Tibial nerve (tissue), 4 donors: ENCODE measurements at regions not wholly inside any gene's neighbourhood (a gene's known extent, or its start where the extent isn't known, plus 50 kb on each side); places are given as distances from the start of the nearest gene placed in this dataset.

Experiments used
- DNase-seq, 2 donors: peaks; one replicate each; pipeline ENCODE4 v3.0.0-alpha.2; 2019; ENCODE audit warnings: low spot score in 2 of 2
- H3K27ac ChIP-seq, 4 donors: fragments of 200-600 bp; sonication (generic) in 3 of 4; one replicate each; pipeline ENCODE4 v1.5.1; 2017 to 2019; ENCODE audit warnings: mild to moderate bottlenecking in 1 of 4
- H3K27me3 ChIP-seq, 2 donors: fragments of 200-600 bp; sonication (generic) in 1 of 2; one replicate each; pipeline versions ENCODE4 v1.5.1 to v1.6.0; 2017 to 2019
- H3K36me3 ChIP-seq, 3 donors: fragments of 200-600 bp; sonication (generic); one replicate each; pipeline ENCODE4 v1.5.1; 2018 to 2019
- H3K4me1 ChIP-seq, 4 donors: fragments of 200-600 bp; sonication (generic) in 3 of 4; one replicate each; pipeline ENCODE4 v1.5.1; 2017 to 2019
- H3K4me3 ChIP-seq, 4 donors: fragments of 200-600 bp; sonication (generic) in 3 of 4; one replicate each; pipeline ENCODE4 v1.5.1; 2017 to 2019; ENCODE audit warnings: mild to moderate bottlenecking in 1 of 4, moderate library complexity in 1 of 4
- H3K9me3 ChIP-seq, 4 donors: fragments of 200-600 bp; sonication (generic) in 3 of 4; one replicate each; pipeline ENCODE4 v1.5.1; 2017 to 2019
- EP300 ChIP-seq, 2 donors: sonication (generic); formaldehyde crosslinking; IDR thresholded peaks; one replicate each; pipeline ENCODE4 v1.6.1; 2017; ENCODE audit warnings: antibody characterized with exemption in 2 of 2, mild to moderate bottlenecking in 1 of 2
- POLR2A ChIP-seq, 2 donors: fragments of 450-650 bp; IDR thresholded peaks; one replicate each; pipeline ENCODE4 v1.6.1; 2017; ENCODE audit warnings: antibody characterized with exemption in 2 of 2, mild to moderate bottlenecking in 2 of 2, moderate library complexity in 2 of 2
- WGBS, 2 donors: methylation state at CpG; one replicate each; pipeline ENCODE4 v1.1.5; 2018; 5-methylcytosine and 5-hydroxymethylcytosine counted together
- TF ChIP-seq, protein P1 (sequence below), 5 experiments: fragments of 200-600 bp in 3 of 5; fragments of 450-650 bp in 2 of 5; sonication (generic) in 3 of 5; IDR thresholded peaks; one replicate each; pipeline ENCODE4 v1.5.1; 2016 to 2019; ENCODE audit warnings: antibody characterized with exemption in 5 of 5, mild to moderate bottlenecking in 3 of 5, moderate library complexity in 2 of 5

DNA sequence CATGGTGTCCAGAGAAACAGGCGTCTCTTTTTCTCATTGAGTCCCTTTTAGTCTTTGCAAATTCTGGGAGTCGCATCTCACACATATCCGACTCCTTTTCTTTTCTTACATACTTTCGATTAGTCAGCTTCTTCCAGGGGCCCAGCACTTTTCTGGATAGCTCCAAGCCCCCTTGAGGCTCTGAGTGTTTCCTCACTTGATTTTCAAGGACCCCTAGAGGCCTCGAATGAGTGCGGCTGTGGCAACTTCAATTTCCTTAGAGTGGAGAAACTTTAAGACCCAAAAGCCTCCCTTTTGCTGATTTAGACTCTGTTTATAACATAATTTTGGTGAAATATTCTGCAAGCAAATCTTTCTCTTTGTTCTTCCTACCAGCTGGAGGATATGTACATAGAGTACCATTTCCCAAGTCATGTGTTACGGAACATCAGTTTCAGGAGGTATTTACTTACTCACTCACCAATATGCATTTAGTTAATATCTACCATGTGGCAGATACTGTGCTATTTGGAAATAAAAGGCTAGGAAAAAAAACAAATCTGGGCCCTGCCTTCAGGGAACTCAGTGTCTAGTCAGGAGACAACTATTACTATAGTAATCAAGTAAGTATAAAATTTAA, 555.2 kb downstream of the REEP3 start:
- Histone ChIP-seq H3K27ac (no peak overlapping the region), H3K36me3 (no peaks in the 10 kb centered on the region), H3K4me3 (no peak overlapping the region), H3K9me3 (no peaks in the 10 kb centered on the region), H3K4me1 (peaks cover 0 to 7% (median 0%) of the 10 kb centered on the region in 4 donors), H3K27me3 (no peaks in the 10 kb centered on the region)
- WGBS, 2 donors = 87% methylated on average over 7 of the region's 7 CpGs
- TF ChIP-seq POLR2A (IDR thresholded peaks at IDR 0.05) (no peak), EP300 (IDR thresholded peaks at IDR 0.05) (no peak)
- TF ChIP-seq, protein P1, sequence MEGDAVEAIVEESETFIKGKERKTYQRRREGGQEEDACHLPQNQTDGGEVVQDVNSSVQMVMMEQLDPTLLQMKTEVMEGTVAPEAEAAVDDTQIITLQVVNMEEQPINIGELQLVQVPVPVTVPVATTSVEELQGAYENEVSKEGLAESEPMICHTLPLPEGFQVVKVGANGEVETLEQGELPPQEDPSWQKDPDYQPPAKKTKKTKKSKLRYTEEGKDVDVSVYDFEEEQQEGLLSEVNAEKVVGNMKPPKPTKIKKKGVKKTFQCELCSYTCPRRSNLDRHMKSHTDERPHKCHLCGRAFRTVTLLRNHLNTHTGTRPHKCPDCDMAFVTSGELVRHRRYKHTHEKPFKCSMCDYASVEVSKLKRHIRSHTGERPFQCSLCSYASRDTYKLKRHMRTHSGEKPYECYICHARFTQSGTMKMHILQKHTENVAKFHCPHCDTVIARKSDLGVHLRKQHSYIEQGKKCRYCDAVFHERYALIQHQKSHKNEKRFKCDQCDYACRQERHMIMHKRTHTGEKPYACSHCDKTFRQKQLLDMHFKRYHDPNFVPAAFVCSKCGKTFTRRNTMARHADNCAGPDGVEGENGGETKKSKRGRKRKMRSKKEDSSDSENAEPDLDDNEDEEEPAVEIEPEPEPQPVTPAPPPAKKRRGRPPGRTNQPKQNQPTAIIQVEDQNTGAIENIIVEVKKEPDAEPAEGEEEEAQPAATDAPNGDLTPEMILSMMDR (IDR thresholded peaks at IDR 0.05) = no peak
- no peak for DNase-seq

DNA sequence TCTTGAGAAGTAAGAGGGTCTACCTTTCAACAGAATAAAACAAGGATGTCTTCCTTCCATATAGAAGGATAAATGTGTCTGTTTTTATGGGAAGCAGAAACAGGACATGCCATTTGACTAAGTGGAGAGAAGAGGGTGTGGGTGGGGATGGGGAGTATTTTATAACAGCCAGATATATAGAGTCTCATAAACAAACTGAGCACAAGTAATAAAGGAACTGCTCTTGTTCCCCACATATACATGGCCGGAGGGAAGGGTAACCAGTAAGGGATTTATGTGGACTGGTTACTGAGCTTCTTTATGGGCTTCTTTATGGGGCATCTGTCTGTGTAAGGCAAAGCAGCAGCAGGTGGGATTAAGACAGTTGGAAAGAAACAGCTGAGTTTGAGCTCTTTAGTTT, 558.1 kb downstream of the REEP3 start:
- Histone ChIP-seq H3K4me1 (peaks cover 0 to 7% (median 0%) of the 10 kb centered on the region in 4 donors), H3K27me3 (no peaks in the 10 kb centered on the region), H3K27ac (no peak overlapping the region), H3K9me3 (no peaks in the 10 kb centered on the region), H3K4me3 (no peak overlapping the region), H3K36me3 (no peaks in the 10 kb centered on the region)
- DNase-seq = no peak
- no peak for TF ChIP-seq POLR2A (IDR thresholded peaks at IDR 0.05)
- TF ChIP-seq EP300 (IDR thresholded peaks at IDR 0.05) = no peak
- TF ChIP-seq, protein P1 (IDR thresholded peaks at IDR 0.05) = no peak
- 80 to 88% methylated on average over 1 of the region's 1 CpG for WGBS, 2 donors

DNA sequence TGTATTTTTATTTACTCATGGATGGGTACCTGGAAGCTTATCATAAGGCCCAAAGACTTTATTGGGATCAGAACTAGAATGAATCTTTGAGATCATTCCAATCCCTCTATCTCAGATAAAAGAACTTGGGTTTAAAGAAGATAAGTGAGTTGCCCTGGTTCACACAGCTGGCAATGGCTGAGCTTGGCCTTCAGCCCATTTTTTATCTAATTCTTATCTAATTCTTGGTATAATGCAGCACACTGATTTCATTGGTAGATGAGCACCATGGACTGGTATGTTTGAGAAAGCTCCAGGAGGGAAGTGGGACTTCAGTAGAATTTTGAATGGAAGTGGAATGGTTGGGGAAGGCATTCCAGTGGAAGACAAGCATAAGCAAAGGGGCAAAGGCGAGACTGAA, 558.9 kb downstream of the REEP3 start:
- H3K4me3 ChIP-seq = no peak overlapping the region
- no peak overlapping the region for H3K27ac ChIP-seq
- H3K9me3 ChIP-seq = no peaks in the 10 kb centered on the region
- H3K4me1 ChIP-seq = peaks cover 0 to 7% (median 0%) of the 10 kb centered on the region in 4 donors
- 91 to 97% methylated on average over 1 of the region's 1 CpG for WGBS, 2 donors
- H3K27me3 ChIP-seq = no peaks in the 10 kb centered on the region
- DNase-seq = no peak
- H3K36me3 ChIP-seq = no peaks in the 10 kb centered on the region
- TF ChIP-seq, protein P1 (IDR thresholded peaks at IDR 0.05) = no peak
- TF ChIP-seq POLR2A (IDR thresholded peaks at IDR 0.05) = no peak
- TF ChIP-seq EP300 (IDR thresholded peaks at IDR 0.05) = no peak

DNA sequence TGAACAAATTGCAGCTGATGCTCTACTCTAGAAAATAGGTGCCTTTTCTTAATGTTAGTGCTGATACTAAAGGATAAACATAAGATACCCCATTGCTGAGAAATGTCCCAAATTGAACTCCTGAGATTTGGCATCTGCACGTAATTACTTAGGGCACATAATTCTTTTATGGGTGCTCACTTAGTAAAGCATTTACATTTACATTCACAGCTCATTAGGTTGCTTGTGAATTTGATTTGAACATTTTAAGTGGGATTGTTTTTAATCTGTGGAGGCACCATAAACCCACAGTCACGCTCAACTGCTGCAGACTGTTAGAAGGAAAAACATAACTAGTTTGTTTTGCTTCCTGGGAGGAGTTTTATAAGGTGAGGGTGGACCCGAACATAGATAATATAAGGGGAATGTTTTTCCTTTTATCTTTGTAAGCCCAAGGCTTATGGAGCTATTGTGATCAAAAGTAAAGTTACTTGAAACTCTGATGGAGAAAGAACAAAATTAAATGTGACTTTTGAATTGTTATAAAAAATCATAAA, 560.8 kb downstream of the REEP3 start:
- no peak overlapping the region for H3K27ac ChIP-seq
- no peaks in the 10 kb centered on the region for H3K36me3 ChIP-seq
- no peak for TF ChIP-seq EP300 (IDR thresholded peaks at IDR 0.05)
- TF ChIP-seq, protein P1 (IDR thresholded peaks at IDR 0.05) = no peak
- no peak for TF ChIP-seq POLR2A (IDR thresholded peaks at IDR 0.05)
- no peaks in the 10 kb centered on the region for H3K9me3 ChIP-seq
- DNase-seq = no peak
- H3K4me3 ChIP-seq = no peak overlapping the region
- WGBS, 2 donors = 84 to 86% methylated on average over 3 of the region's 3 CpGs
- no peaks in the 10 kb centered on the region for H3K27me3 ChIP-seq
- peaks cover 0 to 7% (median 0%) of the 10 kb centered on the region in 4 donors for H3K4me1 ChIP-seq

DNA sequence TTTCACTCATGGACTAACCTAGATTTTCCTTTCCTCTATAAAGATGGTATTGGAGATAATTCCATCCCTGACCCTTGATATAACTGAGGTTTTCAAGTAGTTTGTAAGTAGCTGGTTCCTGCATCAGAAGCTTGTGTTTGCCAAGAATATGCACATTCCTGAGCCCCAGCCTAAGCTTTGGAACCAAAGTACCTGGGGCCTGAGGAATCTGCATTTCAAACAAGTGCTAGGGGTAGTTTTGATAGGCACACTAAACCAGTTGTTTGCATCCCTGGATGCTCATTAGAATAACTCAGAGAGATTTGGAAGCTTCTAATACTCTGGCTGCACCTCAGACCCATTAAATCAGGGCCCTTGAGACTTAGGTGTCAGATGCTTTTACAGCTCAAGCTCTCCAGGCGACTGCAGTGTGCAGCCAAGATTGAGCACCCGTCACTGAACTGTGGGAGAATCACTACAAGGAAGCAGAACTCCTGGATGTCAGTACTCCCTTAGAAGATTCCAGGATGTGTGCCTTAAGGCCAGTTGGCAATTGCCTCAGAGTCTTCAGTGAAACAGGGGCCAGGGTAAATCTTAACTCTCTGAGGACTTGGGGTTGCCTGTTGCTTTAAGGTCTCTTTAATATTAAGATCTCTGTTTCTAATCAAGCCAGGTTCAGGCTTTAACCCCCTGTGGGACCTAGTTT, 565.0 kb downstream of the REEP3 start:
- no peak overlapping the region for H3K27ac ChIP-seq
- no peak for DNase-seq
- H3K4me1 ChIP-seq = no peaks in the 10 kb centered on the region
- no peak overlapping the region for H3K4me3 ChIP-seq
- H3K27me3 ChIP-seq = no peaks in the 10 kb centered on the region
- 83 to 86% methylated on average over 2 of the region's 2 CpGs for WGBS, 2 donors
- H3K36me3 ChIP-seq = no peaks in the 10 kb centered on the region
- TF ChIP-seq, protein P1 (IDR thresholded peaks at IDR 0.05) = no peak
- no peak for TF ChIP-seq POLR2A (IDR thresholded peaks at IDR 0.05)
- no peaks in the 10 kb centered on the region for H3K9me3 ChIP-seq
